ENCODE measurements at regions not wholly inside any gene's neighbourhood (a gene's known extent, or its start where the extent isn't known, plus 50 kb on each side); places are given as distances from the start of the nearest gene placed in this dataset.

DNA sequence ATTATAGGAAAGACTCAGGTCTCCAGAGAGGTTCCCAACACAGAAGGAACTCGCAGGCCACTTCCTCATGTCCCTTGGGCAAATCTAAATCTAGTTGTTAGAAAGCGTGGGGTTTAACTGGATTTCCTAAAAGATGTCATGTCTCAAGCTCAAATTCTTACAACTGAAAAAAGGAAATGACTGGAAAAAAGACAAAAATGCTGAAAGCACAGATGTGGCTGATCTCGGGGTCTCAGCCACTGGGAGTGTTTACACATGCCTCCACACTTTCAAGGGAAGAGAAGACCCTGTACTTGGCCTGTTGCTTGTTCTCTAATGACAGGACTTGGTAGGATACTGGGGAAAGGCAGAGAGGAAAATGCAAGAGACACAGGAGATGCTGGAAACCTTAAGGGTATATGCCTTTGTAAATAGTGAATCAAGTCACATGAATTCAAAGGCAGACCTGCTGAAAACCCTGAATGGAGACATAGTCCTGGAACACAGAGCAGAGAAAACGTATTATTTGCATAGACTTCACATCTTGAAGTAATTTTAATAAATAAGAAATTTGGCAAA, 160.9 kb upstream of the MEIS1 start:
- TF ChIP-seq, protein P1, sequence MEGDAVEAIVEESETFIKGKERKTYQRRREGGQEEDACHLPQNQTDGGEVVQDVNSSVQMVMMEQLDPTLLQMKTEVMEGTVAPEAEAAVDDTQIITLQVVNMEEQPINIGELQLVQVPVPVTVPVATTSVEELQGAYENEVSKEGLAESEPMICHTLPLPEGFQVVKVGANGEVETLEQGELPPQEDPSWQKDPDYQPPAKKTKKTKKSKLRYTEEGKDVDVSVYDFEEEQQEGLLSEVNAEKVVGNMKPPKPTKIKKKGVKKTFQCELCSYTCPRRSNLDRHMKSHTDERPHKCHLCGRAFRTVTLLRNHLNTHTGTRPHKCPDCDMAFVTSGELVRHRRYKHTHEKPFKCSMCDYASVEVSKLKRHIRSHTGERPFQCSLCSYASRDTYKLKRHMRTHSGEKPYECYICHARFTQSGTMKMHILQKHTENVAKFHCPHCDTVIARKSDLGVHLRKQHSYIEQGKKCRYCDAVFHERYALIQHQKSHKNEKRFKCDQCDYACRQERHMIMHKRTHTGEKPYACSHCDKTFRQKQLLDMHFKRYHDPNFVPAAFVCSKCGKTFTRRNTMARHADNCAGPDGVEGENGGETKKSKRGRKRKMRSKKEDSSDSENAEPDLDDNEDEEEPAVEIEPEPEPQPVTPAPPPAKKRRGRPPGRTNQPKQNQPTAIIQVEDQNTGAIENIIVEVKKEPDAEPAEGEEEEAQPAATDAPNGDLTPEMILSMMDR (IDR thresholded peaks at IDR 0.05), result no peak
- TF ChIP-seq POLR2A (IDR thresholded peaks at IDR 0.05), result no peak
- H3K4me3 ChIP-seq, result no peak overlapping the region
- H3K27me3 ChIP-seq, result no peaks in the 10 kb centered on the region
- H3K9me3 ChIP-seq, result no peaks in the 10 kb centered on the region
- H3K36me3 ChIP-seq, result no peaks in the 10 kb centered on the region
- no peak overlapping the region for H3K27ac ChIP-seq
- H3K4me1 ChIP-seq, result no peaks in the 10 kb centered on the region
- intact Hi-C loops (cut with DNase I; ENCODE audit: low total_unique reads), result no loop called here
- no peak for DNase-seq

GRCh38 chr2:66272751-66273150, 162.2 kb upstream of the MEIS1 start:
- intact Hi-C loops (cut with DNase I; ENCODE audit: low total_unique reads), result no loop called here

GRCh38 chr2:66271777-66272176, 163.1 kb upstream of the MEIS1 start:
- DNase-seq, result no peak
- Histone ChIP-seq H3K27me3 (no peaks in the 10 kb centered on the region), H3K4me3 (no peak overlapping the region), H3K4me1 (no peaks in the 10 kb centered on the region), H3K9me3 (no peaks in the 10 kb centered on the region), H3K27ac (no peak overlapping the region), H3K36me3 (no peaks in the 10 kb centered on the region)
- intact Hi-C loops (cut with DNase I; ENCODE audit: low total_unique reads), result no loop called here
- TF ChIP-seq, protein P1 (IDR thresholded peaks at IDR 0.05), result no peak
- no peak for TF ChIP-seq POLR2A (IDR thresholded peaks at IDR 0.05)

More at GRCh38 chr2:66272751-66273150, 162.2 kb upstream of the MEIS1 start:
- Histone ChIP-seq H3K27me3 (no peaks in the 10 kb centered on the region), H3K9me3 (no peaks in the 10 kb centered on the region), H3K4me1 (no peaks in the 10 kb centered on the region), H3K27ac (no peak overlapping the region), H3K36me3 (no peaks in the 10 kb centered on the region), H3K4me3 (no peak overlapping the region)
- no peak for DNase-seq
- TF ChIP-seq POLR2A (IDR thresholded peaks at IDR 0.05), result no peak
- TF ChIP-seq, protein P1 (IDR thresholded peaks at IDR 0.05), result no peak

- H3K4me1 ChIP-seq, result no peaks in the 10 kb centered on the region
- TF ChIP-seq POLR2A (IDR thresholded peaks at IDR 0.05), result no peak
- TF ChIP-seq, protein P1 (IDR thresholded peaks at IDR 0.05), result no peak
- intact Hi-C loops (cut with DNase I; ENCODE audit: low total_unique reads), result no loop called here
- no peak overlapping the region for H3K27ac ChIP-seq
- H3K27me3 ChIP-seq, result no peaks in the 10 kb centered on the region
- DNase-seq, result no peak
- H3K36me3 ChIP-seq, result no peaks in the 10 kb centered on the region
- H3K4me3 ChIP-seq, result no peak overlapping the region
- H3K9me3 ChIP-seq, result no peaks in the 10 kb centered on the region
These were observed 164.7 kb upstream of the MEIS1 start for GRCh38 chr2:66270247-66270646.

- no peaks in the 10 kb centered on the region for H3K27me3 ChIP-seq
- TF ChIP-seq, protein P1 (IDR thresholded peaks at IDR 0.05), result no peak
- no peak for TF ChIP-seq POLR2A (IDR thresholded peaks at IDR 0.05)
- intact Hi-C loops (cut with DNase I; ENCODE audit: low total_unique reads), result no loop called here
- no peak overlapping the region for H3K27ac ChIP-seq
- no peak for DNase-seq
- H3K4me1 ChIP-seq, result no peaks in the 10 kb centered on the region
- no peak overlapping the region for H3K4me3 ChIP-seq
- H3K36me3 ChIP-seq, result no peaks in the 10 kb centered on the region
- no peaks in the 10 kb centered on the region for H3K9me3 ChIP-seq
These were observed 165.8 kb upstream of the MEIS1 start for GRCh38 chr2:66269166-66269565.
